HL-60 (cell line): ENCODE measurements at regions not wholly inside any gene's neighbourhood (a gene's known extent, or its start where the extent isn't known, plus 50 kb on each side); places are given as distances from the start of the nearest gene placed in this dataset.
"Not testable (repeated sequence)": the region's sequence is repeated elsewhere in the genome, so short reads cannot be mapped to it uniquely, and the experiment has no call there.

ENCODE experiments used
- DNase-seq, 2 experiments: peaks; one replicate each; pipeline ENCODE4 v3.0.0-alpha.2; 2010 to 2020; ENCODE audit warnings: low read depth in 1 of 2, low spot score in 1 of 2
- H3K27ac ChIP-seq: fragments of 250-450 bp; sonication (Bioruptor Pico); replicated peaks from 2 replicates; pipeline ENCODE4 v1.5.1; 2020; ENCODE audit warnings: mild to moderate bottlenecking, moderate library complexity
- H3K27me3 ChIP-seq: fragments of 250-450 bp; sonication (Bioruptor Pico); 2 replicates; pipeline ENCODE4 v1.5.1; 2021; ENCODE audit warnings: mild to moderate bottlenecking, moderate library complexity; ENCODE audit not compliant: insufficient read depth, poor library complexity, severe bottlenecking
- H3K4me3 ChIP-seq: replicated peaks from 2 replicates; pipeline ENCODE4 v1.5.1; 2011; ENCODE audit warnings: mild to moderate bottlenecking, control low read depth, low read length; ENCODE audit not compliant: insufficient read depth
- CTCF ChIP-seq: IDR thresholded peaks from one replicate; pipeline ENCODE4 v1.5.1; 2011; ENCODE audit warnings: low read length, control low read depth, inconsistent platforms; ENCODE audit not compliant: insufficient read depth
- GABPA ChIP-seq: IDR thresholded peaks from 2 replicates; pipeline ENCODE4 v1.6.1; 2012; ENCODE audit warnings: low read depth
- POLR2AphosphoS5 ChIP-seq: IDR thresholded peaks from 2 replicates; pipeline ENCODE4 v1.6.1; 2012; ENCODE audit warnings: low read depth
- SPI1 ChIP-seq: IDR thresholded peaks from 2 replicates; pipeline ENCODE4 v1.6.1; 2012; ENCODE audit warnings: low read depth, mild to moderate bottlenecking, borderline replicate concordance
- TF ChIP-seq, protein P1 (sequence below): IDR thresholded peaks from 2 replicates; pipeline ENCODE4 v1.6.1; 2012; ENCODE audit warnings: low read depth; ENCODE audit not compliant: insufficient replicate concordance

- Histone ChIP-seq H3K27me3 (peaks cover 2% of the 10 kb centered on the region), H3K27ac (no peak overlapping the region), H3K4me3 (no peak overlapping the region)
- TF ChIP-seq GABPA (no peak), CTCF (peak; percentile 40)
- DNase-seq: peak; percentile 41 to 64
These were observed 99.9 kb downstream of the ANKRD18B start for GRCh38 chr9:33623658-33624586.

GRCh38 chr9:33628318-33628717 is 104.3 kb downstream of the ANKRD18B start:
- H3K27me3 ChIP-seq, DNase-seq, H3K27ac ChIP-seq, H3K4me3 ChIP-seq: not testable (repeated sequence)

DNA sequence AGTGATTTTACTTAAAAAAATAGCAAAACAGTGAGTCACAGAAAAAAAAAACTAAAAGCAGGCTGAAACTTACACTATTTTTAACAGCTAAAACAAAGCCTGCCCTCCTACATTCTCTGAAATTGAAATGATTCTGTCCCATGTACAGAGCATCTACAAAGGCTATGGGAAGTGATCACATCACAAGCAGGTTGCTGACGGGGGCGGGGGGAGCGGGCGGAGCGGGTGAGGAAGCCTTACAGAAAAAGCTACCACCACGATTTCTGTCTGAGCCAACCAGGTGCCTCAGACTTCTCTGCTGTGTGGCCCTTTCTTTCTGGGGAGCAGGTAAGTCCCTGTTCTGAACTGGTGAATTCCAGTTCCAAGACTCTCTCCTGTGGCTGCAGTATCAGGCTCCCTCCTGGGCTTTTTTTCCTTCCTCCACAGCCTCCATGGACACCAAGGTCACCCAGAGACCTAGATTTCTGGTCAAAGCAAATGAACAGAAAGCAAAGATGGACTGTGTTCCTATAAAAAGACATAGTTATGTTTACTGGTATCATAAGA is 104.9 kb downstream of the ANKRD18B start:
- TF ChIP-seq POLR2AphosphoS5: no peak
- no peak for TF ChIP-seq CTCF
- TF ChIP-seq, protein P1, sequence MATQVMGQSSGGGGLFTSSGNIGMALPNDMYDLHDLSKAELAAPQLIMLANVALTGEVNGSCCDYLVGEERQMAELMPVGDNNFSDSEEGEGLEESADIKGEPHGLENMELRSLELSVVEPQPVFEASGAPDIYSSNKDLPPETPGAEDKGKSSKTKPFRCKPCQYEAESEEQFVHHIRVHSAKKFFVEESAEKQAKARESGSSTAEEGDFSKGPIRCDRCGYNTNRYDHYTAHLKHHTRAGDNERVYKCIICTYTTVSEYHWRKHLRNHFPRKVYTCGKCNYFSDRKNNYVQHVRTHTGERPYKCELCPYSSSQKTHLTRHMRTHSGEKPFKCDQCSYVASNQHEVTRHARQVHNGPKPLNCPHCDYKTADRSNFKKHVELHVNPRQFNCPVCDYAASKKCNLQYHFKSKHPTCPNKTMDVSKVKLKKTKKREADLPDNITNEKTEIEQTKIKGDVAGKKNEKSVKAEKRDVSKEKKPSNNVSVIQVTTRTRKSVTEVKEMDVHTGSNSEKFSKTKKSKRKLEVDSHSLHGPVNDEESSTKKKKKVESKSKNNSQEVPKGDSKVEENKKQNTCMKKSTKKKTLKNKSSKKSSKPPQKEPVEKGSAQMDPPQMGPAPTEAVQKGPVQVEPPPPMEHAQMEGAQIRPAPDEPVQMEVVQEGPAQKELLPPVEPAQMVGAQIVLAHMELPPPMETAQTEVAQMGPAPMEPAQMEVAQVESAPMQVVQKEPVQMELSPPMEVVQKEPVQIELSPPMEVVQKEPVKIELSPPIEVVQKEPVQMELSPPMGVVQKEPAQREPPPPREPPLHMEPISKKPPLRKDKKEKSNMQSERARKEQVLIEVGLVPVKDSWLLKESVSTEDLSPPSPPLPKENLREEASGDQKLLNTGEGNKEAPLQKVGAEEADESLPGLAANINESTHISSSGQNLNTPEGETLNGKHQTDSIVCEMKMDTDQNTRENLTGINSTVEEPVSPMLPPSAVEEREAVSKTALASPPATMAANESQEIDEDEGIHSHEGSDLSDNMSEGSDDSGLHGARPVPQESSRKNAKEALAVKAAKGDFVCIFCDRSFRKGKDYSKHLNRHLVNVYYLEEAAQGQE: no peak
- TF ChIP-seq GABPA: no peak
- no peak for TF ChIP-seq SPI1
- no peak overlapping the region for H3K27ac ChIP-seq
- DNase-seq: no peak
- H3K27me3 ChIP-seq: no peaks in the 10 kb centered on the region
- no peak overlapping the region for H3K4me3 ChIP-seq

DNA sequence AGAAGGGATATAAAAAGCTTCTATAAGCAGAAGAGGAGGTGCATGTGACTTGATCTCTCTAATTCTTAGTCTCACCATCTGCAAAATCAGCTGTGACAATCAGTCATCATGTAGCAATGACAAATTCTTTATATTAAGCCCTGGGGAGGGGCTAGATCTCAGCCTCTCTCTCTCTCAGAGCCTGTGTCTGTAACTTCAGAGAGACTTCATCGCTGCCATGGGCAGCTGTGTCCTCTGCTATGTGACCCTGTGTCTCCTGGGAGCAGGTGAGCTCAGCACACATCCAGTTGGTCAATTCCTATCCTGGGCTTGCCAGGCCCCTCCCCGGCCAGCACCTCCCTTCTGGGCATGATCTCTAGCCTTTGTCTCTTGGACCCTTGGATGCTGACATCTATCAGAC is 109.6 kb downstream of the ANKRD18B start:
- Histone ChIP-seq H3K27ac (no peak overlapping the region), H3K27me3 (peaks cover 22% of the 10 kb centered on the region), H3K4me3 (no peak overlapping the region)
- DNase-seq: no peak
- TF ChIP-seq SPI1 (no peak), CTCF (no peak), POLR2AphosphoS5 (no peak), GABPA (no peak)
- TF ChIP-seq, protein P1: no peak
